ENCODE measurements at regions not wholly inside any gene's neighbourhood (a gene's known extent, or its start where the extent isn't known, plus 50 kb on each side); places are given as distances from the start of the nearest gene placed in this dataset.

GRCh38 chr4:96736352-96736889 lies 896.5 kb downstream of the PDHA2 start:
- Mint-ChIP-seq H3K36me3 (no peaks in the 10 kb centered on the region), H3K4me3 (no peak overlapping the region), H3K27me3 (ENCODE audit: low read depth in 3 of 3) (no peaks in the 10 kb centered on the region), H3K27ac (no peak overlapping the region), H3K9me3 (peaks cover 0 to 10% (median 2%) of the 10 kb centered on the region in 7 donors), H3K4me1 (no peaks in the 10 kb centered on the region)
- intact Hi-C loops (cut with micrococcal nuclease): no loop called here
- no peaks in the 10 kb centered on the region for H3K36me3 ChIP-seq (replicated peaks in 1 of 2; ENCODE audit: control insufficient read depth in 1 of 2, insufficient read depth in 2 of 2, low read length in 2 of 2)
- H3K27ac ChIP-seq (ENCODE audit: low read depth in 1 of 2, low read length in 2 of 2): no peak overlapping the region
- no peak for DNase-seq
- H3K4me1 ChIP-seq (ENCODE audit: control insufficient read depth in 1 of 2, insufficient read depth in 2 of 2, low read length in 2 of 2): no peaks in the 10 kb centered on the region
- no peak overlapping the region for H2AFZ ChIP-seq (ENCODE audit: insufficient read depth, low read depth, low read length, poor library complexity, severe bottlenecking)
- no peaks in the 10 kb centered on the region for H3K27me3 ChIP-seq (ENCODE audit: control insufficient read depth in 2 of 2, insufficient read depth in 2 of 2, low read length in 2 of 2)
- TF ChIP-seq CTCF (IDR thresholded peaks at IDR 0.05): no peak
- WGBS (ENCODE audit: insufficient coverage): no CpG with 5 or more reads among the region's 2 CpGs
- H3K4me3 ChIP-seq (replicated peaks in 1 of 3; ENCODE audit: low read depth in 2 of 3, low read length in 3 of 3): no peak overlapping the region
- H3K4me2 ChIP-seq (replicated peaks; ENCODE audit: extremely low read depth, low read length, poor library complexity, severe bottlenecking): no peak overlapping the region
- no peaks in the 10 kb centered on the region for H3K79me2 ChIP-seq (ENCODE audit: insufficient read depth, low read length)
- no peaks in the 10 kb centered on the region for H4K20me1 ChIP-seq (ENCODE audit: insufficient read depth, low read length)
- peaks cover 8% of the 10 kb centered on the region in 2 donors for H3K9me3 ChIP-seq (replicated peaks in 1 of 2; ENCODE audit: control insufficient read depth in 1 of 2, insufficient read depth in 1 of 2, low read length in 2 of 2)
- H3K9ac ChIP-seq (ENCODE audit: insufficient read depth, low read length, poor library complexity, severe bottlenecking): no peak overlapping the region

- no peaks in the 10 kb centered on the region for H3K4me1 ChIP-seq (ENCODE audit: control insufficient read depth in 1 of 2, insufficient read depth in 2 of 2, low read length in 2 of 2)
- H3K9ac ChIP-seq (ENCODE audit: insufficient read depth, low read length, poor library complexity, severe bottlenecking): no peak overlapping the region
- TF ChIP-seq CTCF (IDR thresholded peaks at IDR 0.05): no peak
- H3K4me3 Mint-ChIP-seq: no peak overlapping the region
- no peaks in the 10 kb centered on the region for H3K27me3 Mint-ChIP-seq (ENCODE audit: low read depth in 3 of 3)
- H3K4me3 ChIP-seq (replicated peaks in 1 of 3; ENCODE audit: low read depth in 2 of 3, low read length in 3 of 3): no peak overlapping the region
- no peaks in the 10 kb centered on the region for H3K79me2 ChIP-seq (ENCODE audit: insufficient read depth, low read length)
- no peaks in the 10 kb centered on the region for H4K20me1 ChIP-seq (ENCODE audit: insufficient read depth, low read length)
- H3K9me3 ChIP-seq (replicated peaks in 1 of 2; ENCODE audit: control insufficient read depth in 1 of 2, insufficient read depth in 1 of 2, low read length in 2 of 2): peaks cover 10 to 18% of the 10 kb centered on the region in 2 donors
- intact Hi-C loops (cut with micrococcal nuclease): no loop called here
- no peak overlapping the region for H2AFZ ChIP-seq (ENCODE audit: insufficient read depth, low read depth, low read length, poor library complexity, severe bottlenecking)
- no peak overlapping the region for H3K27ac ChIP-seq (ENCODE audit: low read depth in 1 of 2, low read length in 2 of 2)
- no peaks in the 10 kb centered on the region for H3K36me3 Mint-ChIP-seq
- no peaks in the 10 kb centered on the region for H3K36me3 ChIP-seq (replicated peaks in 1 of 2; ENCODE audit: control insufficient read depth in 1 of 2, insufficient read depth in 2 of 2, low read length in 2 of 2)
- no peak overlapping the region for H3K27ac Mint-ChIP-seq
- no peaks in the 10 kb centered on the region for H3K4me1 Mint-ChIP-seq
- no peak overlapping the region for H3K4me2 ChIP-seq (replicated peaks; ENCODE audit: extremely low read depth, low read length, poor library complexity, severe bottlenecking)
- peaks cover 3 to 18% (median 9%) of the 10 kb centered on the region in 7 donors for H3K9me3 Mint-ChIP-seq
- DNase-seq: no peak
- no peaks in the 10 kb centered on the region for H3K27me3 ChIP-seq (ENCODE audit: control insufficient read depth in 2 of 2, insufficient read depth in 2 of 2, low read length in 2 of 2)
These were observed 899.2 kb downstream of the PDHA2 start for GRCh38 chr4:96739101-96739500.
